GM23338 (cell line): ENCODE measurements at regions not wholly inside any gene's neighbourhood (a gene's known extent, or its start where the extent isn't known, plus 50 kb on each side); places are given as distances from the start of the nearest gene placed in this dataset.

Experiments
- ATAC-seq: fragments of 200-7000 bp; cut with Tn5 transposase; 3 replicates; pipeline ENCODE4 v1.9.1; 2020
- DNase-seq: peaks from one replicate; pipeline ENCODE4 v3.0.0-alpha.2; 2015; ENCODE audit warnings: low spot score
- H2AFZ ChIP-seq: fragments of 200-600 bp; sonication (generic); 2 replicates; pipeline ENCODE4 v1.8.0; 2016; ENCODE audit warnings: antibody characterized with exemption, mild to moderate bottlenecking, moderate library complexity
- H3F3A ChIP-seq: fragments of 200-600 bp; sonication (generic); replicated peaks from 2 replicates; pipeline ENCODE4 v1.8.0; 2017; ENCODE audit warnings: antibody characterized with exemption, mixed run types, low read depth
- H3K27ac ChIP-seq: fragments of 200-600 bp; sonication (generic); 2 replicates; pipeline ENCODE4 v1.6.1; 2016; ENCODE audit warnings: low read depth
- H3K27me3 ChIP-seq: fragments of 200-600 bp; sonication (generic); 2 replicates; pipeline ENCODE4 v1.8.0; 2016; ENCODE audit warnings: mild to moderate bottlenecking, mixed run types, moderate library complexity; ENCODE audit not compliant: insufficient read depth
- H3K36me3 ChIP-seq: fragments of 200-600 bp; sonication (generic); 2 replicates; pipeline ENCODE4 v1.8.0; 2016; ENCODE audit warnings: mild to moderate bottlenecking; ENCODE audit not compliant: insufficient read depth
- H3K4me1 ChIP-seq: fragments of 200-600 bp; sonication (generic); 2 replicates; pipeline ENCODE4 v1.8.0; 2016; ENCODE audit warnings: mild to moderate bottlenecking, moderate library complexity; ENCODE audit not compliant: insufficient read depth
- H3K4me2 ChIP-seq: fragments of 200-600 bp; sonication (generic); 2 replicates; pipeline ENCODE4 v1.7.1; 2017; ENCODE audit warnings: mixed run types
- H3K4me3 ChIP-seq: fragments of 200-600 bp; sonication (generic); 2 replicates; pipeline ENCODE4 v1.6.1; 2016; ENCODE audit warnings: mixed run types
- H3K79me2 ChIP-seq: fragments of 200-600 bp; sonication (generic); replicated peaks from 2 replicates; pipeline ENCODE4 v1.8.0; 2017; ENCODE audit warnings: mild to moderate bottlenecking; ENCODE audit not compliant: insufficient read depth
- H3K9me2 ChIP-seq: fragments of 200-600 bp; sonication (generic); 2 replicates; pipeline ENCODE4 v1.8.0; 2017; ENCODE audit not compliant: insufficient read depth
- H4K20me1 ChIP-seq: fragments of 200-600 bp; sonication (generic); replicated peaks from 2 replicates; pipeline ENCODE4 v1.8.0; 2017; ENCODE audit warnings: mild to moderate bottlenecking; ENCODE audit not compliant: insufficient read depth
- H3K27ac Mint-ChIP-seq: 2 replicates; pipeline ENCODE4 v1.8.0; 2020; ENCODE audit warnings: inconsistent platforms, mild to moderate bottlenecking, moderate library complexity, mixed read lengths
- H3K27me3 Mint-ChIP-seq: 3 replicates; pipeline ENCODE4 v1.8.0; 2022; ENCODE audit warnings: low read depth, mild to moderate bottlenecking, moderate library complexity, mixed read lengths, inconsistent platforms; ENCODE audit not compliant: insufficient read depth, poor library complexity
- H3K36me3 Mint-ChIP-seq: 3 replicates; pipeline ENCODE4 v1.8.0; 2021; ENCODE audit warnings: low read depth, mild to moderate bottlenecking, inconsistent platforms, moderate library complexity, mixed read lengths
- H3K4me1 Mint-ChIP-seq: 3 replicates; pipeline ENCODE4 v1.8.0; 2020; ENCODE audit warnings: mild to moderate bottlenecking, inconsistent platforms, mixed read lengths
- H3K4me3 Mint-ChIP-seq: 3 replicates; pipeline ENCODE4 v1.8.0; 2021; ENCODE audit warnings: moderate library complexity, mild to moderate bottlenecking, inconsistent platforms, mixed read lengths
- H3K9me3 Mint-ChIP-seq: 3 replicates; pipeline ENCODE4 v1.8.0; 2020; ENCODE audit warnings: moderate library complexity, mild to moderate bottlenecking, inconsistent platforms, mixed read lengths
- CREB1 ChIP-seq: fragments of 250-450 bp; sonication (Bioruptor Pico); IDR thresholded peaks from 2 replicates; pipeline ENCODE4 v1.5.0; 2020; ENCODE audit warnings: low read depth, mild to moderate bottlenecking, moderate library complexity
- CTCF ChIP-seq, 2 experiments: fragments of 200-600 bp in 1 of 2; sonication (generic) in 1 of 2; conservative IDR thresholded peaks; 2 replicates each; pipeline versions ENCODE4 v1.5.1 to v1.6.1; 2016 to 2017; ENCODE audit warnings: antibody characterized with exemption in 2 of 2, low read depth in 2 of 2, mild to moderate bottlenecking in 2 of 2, moderate library complexity in 1 of 2
- ETS1 ChIP-seq: IDR thresholded peaks from 2 replicates; pipeline ENCODE4 v1.6.1; 2016; ENCODE audit warnings: antibody characterized with exemption
- EZH2 ChIP-seq: fragments of 200-600 bp; sonication (generic); IDR thresholded peaks from one replicate; pipeline ENCODE4 v1.8.0; 2017; ENCODE audit warnings: antibody characterized with exemption, mild to moderate bottlenecking, low read depth; ENCODE audit not compliant: unreplicated experiment
- EZH2phosphoT487 ChIP-seq: fragments of 200-600 bp; sonication (generic); IDR thresholded peaks from one replicate; pipeline ENCODE4 v1.8.1; 2018; ENCODE audit warnings: antibody characterized with exemption; ENCODE audit not compliant: unreplicated experiment
- JUNB ChIP-seq: IDR thresholded peaks from one replicate; pipeline ENCODE4 v1.6.1; 2016; ENCODE audit warnings: antibody characterized with exemption; ENCODE audit not compliant: unreplicated experiment
- NANOG ChIP-seq: IDR thresholded peaks from 2 replicates; pipeline ENCODE4 v1.6.1; 2016; ENCODE audit warnings: antibody characterized with exemption, borderline replicate concordance
- POLR2AphosphoS5 ChIP-seq: IDR thresholded peaks from 2 replicates; pipeline ENCODE4 v1.6.1; 2016; ENCODE audit warnings: antibody characterized with exemption, low read depth
- STAT1 ChIP-seq: IDR thresholded peaks from one replicate; pipeline ENCODE4 v1.6.1; 2016; ENCODE audit warnings: antibody characterized with exemption; ENCODE audit not compliant: unreplicated experiment
- ZNF114 ChIP-seq: fragments of 250-450 bp; sonication (Bioruptor Pico); IDR thresholded peaks from 2 replicates; pipeline ENCODE4 v1.5.0; 2020; ENCODE audit warnings: mild to moderate bottlenecking, moderate library complexity
- ZNF331 ChIP-seq: fragments of 250-450 bp; sonication (Bioruptor Pico); IDR thresholded peaks from 2 replicates; pipeline ENCODE4 v1.5.0; 2020; ENCODE audit warnings: low read depth, mild to moderate bottlenecking, moderate library complexity
- TF ChIP-seq, protein P1 (sequence below): fragments of 250-450 bp; sonication (Bioruptor Pico); IDR thresholded peaks from 2 replicates; pipeline ENCODE4 v1.5.0; 2020; ENCODE audit warnings: mild to moderate bottlenecking, moderate library complexity

DNA sequence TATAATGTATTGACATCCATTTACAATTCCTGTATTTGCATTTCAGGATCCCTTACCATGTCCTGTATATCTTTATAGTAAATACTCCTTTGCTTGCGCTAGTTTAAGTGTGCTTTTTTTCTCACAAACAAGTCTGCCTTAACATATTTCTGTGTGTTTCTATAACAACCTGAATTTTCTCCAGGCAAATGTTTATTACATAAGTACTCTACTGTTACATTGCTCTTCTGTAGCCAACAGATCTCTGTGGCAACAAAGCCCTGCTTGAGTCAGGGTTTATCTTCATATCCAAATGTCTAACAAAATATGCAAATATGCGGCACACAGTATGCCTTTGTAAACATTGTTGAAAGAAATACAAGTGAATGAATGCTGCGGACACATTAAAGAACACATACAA is 625.5 kb downstream of the TLL1 start (continued):
- TF ChIP-seq POLR2AphosphoS5 = no peak

GRCh38 chr4:166499820-166500219 is 626.8 kb downstream of the TLL1 start:
- H2AFZ ChIP-seq = peak overlapping the region; percentile 44; the same call in 1 of the 2 replicates
- H3K36me3 ChIP-seq = no peaks in the 10 kb centered on the region
- Mint-ChIP-seq H3K36me3 (no peaks in the 10 kb centered on the region), H3K27ac (peak overlapping the region; percentile 32; the same call in 1 of the 2 replicates), H3K4me1 (peaks cover 8% of the 10 kb centered on the region), H3K27me3 (no peaks in the 10 kb centered on the region), H3K4me3 (no peak overlapping the region), H3K9me3 (peaks cover 2% of the 10 kb centered on the region; the same call in 2 of the 3 replicates)
- no peaks in the 10 kb centered on the region for H3K27me3 ChIP-seq
- ATAC-seq = no peak
- peaks cover 9% of the 10 kb centered on the region for H3K9me2 ChIP-seq
- no peaks in the 10 kb centered on the region for H4K20me1 ChIP-seq
- H3F3A ChIP-seq = no peaks in the 10 kb centered on the region
- TF ChIP-seq NANOG = no peak
- no peak for TF ChIP-seq EZH2phosphoT487
- TF ChIP-seq CREB1 (CRISPR knock-in tag) = no peak
- TF ChIP-seq STAT1 = no peak
- TF ChIP-seq, protein P1, sequence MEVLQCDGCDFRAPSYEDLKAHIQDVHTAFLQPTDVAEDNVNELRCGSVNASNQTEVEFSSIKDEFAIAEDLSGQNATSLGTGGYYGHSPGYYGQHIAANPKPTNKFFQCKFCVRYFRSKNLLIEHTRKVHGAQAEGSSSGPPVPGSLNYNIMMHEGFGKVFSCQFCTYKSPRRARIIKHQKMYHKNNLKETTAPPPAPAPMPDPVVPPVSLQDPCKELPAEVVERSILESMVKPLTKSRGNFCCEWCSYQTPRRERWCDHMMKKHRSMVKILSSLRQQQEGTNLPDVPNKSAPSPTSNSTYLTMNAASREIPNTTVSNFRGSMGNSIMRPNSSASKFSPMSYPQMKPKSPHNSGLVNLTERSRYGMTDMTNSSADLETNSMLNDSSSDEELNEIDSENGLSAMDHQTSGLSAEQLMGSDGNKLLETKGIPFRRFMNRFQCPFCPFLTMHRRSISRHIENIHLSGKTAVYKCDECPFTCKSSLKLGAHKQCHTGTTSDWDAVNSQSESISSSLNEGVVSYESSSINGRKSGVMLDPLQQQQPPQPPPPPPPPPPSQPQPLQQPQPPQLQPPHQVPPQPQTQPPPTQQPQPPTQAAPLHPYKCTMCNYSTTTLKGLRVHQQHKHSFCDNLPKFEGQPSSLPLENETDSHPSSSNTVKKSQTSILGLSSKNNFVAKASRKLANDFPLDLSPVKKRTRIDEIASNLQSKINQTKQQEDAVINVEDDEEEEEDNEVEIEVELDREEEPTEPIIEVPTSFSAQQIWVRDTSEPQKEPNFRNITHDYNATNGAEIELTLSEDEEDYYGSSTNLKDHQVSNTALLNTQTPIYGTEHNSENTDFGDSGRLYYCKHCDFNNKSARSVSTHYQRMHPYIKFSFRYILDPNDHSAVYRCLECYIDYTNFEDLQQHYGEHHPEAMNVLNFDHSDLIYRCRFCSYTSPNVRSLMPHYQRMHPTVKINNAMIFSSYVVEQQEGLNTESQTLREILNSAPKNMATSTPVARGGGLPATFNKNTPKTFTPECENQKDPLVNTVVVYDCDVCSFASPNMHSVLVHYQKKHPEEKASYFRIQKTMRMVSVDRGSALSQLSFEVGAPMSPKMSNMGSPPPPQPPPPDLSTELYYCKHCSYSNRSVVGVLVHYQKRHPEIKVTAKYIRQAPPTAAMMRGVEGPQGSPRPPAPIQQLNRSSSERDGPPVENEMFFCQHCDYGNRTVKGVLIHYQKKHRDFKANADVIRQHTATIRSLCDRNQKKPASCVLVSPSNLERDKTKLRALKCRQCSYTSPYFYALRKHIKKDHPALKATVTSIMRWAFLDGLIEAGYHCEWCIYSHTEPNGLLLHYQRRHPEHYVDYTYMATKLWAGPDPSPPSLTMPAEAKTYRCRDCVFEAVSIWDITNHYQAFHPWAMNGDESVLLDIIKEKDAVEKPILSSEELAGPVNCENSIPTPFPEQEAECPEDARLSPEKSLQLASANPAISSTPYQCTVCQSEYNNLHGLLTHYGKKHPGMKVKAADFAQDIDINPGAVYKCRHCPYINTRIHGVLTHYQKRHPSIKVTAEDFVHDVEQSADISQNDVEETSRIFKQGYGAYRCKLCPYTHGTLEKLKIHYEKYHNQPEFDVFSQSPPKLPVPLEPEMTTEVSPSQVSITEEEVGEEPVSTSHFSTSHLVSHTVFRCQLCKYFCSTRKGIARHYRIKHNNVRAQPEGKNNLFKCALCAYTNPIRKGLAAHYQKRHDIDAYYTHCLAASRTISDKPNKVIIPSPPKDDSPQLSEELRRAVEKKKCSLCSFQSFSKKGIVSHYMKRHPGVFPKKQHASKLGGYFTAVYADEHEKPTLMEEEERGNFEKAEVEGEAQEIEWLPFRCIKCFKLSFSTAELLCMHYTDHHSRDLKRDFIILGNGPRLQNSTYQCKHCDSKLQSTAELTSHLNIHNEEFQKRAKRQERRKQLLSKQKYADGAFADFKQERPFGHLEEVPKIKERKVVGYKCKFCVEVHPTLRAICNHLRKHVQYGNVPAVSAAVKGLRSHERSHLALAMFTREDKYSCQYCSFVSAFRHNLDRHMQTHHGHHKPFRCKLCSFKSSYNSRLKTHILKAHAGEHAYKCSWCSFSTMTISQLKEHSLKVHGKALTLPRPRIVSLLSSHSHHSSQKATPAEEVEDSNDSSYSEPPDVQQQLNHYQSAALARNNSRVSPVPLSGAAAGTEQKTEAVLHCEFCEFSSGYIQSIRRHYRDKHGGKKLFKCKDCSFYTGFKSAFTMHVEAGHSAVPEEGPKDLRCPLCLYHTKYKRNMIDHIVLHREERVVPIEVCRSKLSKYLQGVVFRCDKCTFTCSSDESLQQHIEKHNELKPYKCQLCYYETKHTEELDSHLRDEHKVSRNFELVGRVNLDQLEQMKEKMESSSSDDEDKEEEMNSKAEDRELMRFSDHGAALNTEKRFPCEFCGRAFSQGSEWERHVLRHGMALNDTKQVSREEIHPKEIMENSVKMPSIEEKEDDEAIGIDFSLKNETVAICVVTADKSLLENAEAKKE = no peak
- no peak for TF ChIP-seq POLR2AphosphoS5
- TF ChIP-seq EZH2 = no peak
- TF ChIP-seq ZNF331 (CRISPR knock-in tag) = no peak
- no peak for TF ChIP-seq CTCF (conservative IDR thresholded peaks at IDR 0.05; ENCODE audit: low read depth in 2 of 2)
- no peak for TF ChIP-seq JUNB
- TF ChIP-seq ZNF114 = no peak
- no peak for TF ChIP-seq ETS1
- H3K27ac ChIP-seq = no peak overlapping the region
- DNase-seq = no peak
- H3K4me3 ChIP-seq = no peak overlapping the region
- H3K4me2 ChIP-seq = no peak overlapping the region
- H3K79me2 ChIP-seq = no peaks in the 10 kb centered on the region
- H3K4me1 ChIP-seq = no peaks in the 10 kb centered on the region; the same call in 1 of the 2 replicates
